GM13976 (cell line): ENCODE measurements at regions not wholly inside any gene's neighbourhood (a gene's known extent, or its start where the extent isn't known, plus 50 kb on each side); places are given as distances from the start of the nearest gene placed in this dataset.
"Not testable (repeated sequence)": the region's sequence is repeated elsewhere in the genome, so short reads cannot be mapped to it uniquely, and the experiment has no call there.

Experiments used
- DNase-seq: peaks from one replicate; pipeline ENCODE4 v3.0.0; 2012; ENCODE audit warnings: low spot score
- in situ Hi-C: fragments of 300-500 bp; cut with MboI; formaldehyde crosslinking; loops from one replicate; pipeline ENCODE4 v1.12.0; 2022; ENCODE audit warnings: low sequenced_read_pairs, mixed read lengths, inconsistent platforms; ENCODE audit not compliant: unreplicated experiment
- TF ChIP-seq, protein P1 (sequence below): IDR thresholded peaks from 2 replicates; pipeline ENCODE4 v1.5.1; 2012; ENCODE audit warnings: borderline replicate concordance, mild to moderate bottlenecking; ENCODE audit not compliant: insufficient read depth; ENCODE audit errors: extremely low read depth, missing control alignments, control extremely low read depth

- in situ Hi-C loops: no loop called here
- no peak for DNase-seq
- TF ChIP-seq, protein P1, sequence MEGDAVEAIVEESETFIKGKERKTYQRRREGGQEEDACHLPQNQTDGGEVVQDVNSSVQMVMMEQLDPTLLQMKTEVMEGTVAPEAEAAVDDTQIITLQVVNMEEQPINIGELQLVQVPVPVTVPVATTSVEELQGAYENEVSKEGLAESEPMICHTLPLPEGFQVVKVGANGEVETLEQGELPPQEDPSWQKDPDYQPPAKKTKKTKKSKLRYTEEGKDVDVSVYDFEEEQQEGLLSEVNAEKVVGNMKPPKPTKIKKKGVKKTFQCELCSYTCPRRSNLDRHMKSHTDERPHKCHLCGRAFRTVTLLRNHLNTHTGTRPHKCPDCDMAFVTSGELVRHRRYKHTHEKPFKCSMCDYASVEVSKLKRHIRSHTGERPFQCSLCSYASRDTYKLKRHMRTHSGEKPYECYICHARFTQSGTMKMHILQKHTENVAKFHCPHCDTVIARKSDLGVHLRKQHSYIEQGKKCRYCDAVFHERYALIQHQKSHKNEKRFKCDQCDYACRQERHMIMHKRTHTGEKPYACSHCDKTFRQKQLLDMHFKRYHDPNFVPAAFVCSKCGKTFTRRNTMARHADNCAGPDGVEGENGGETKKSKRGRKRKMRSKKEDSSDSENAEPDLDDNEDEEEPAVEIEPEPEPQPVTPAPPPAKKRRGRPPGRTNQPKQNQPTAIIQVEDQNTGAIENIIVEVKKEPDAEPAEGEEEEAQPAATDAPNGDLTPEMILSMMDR: no peak
Observed at GRCh38 chr6:133130863-133131262, 110.3 kb upstream of the EYA4 start.

DNA sequence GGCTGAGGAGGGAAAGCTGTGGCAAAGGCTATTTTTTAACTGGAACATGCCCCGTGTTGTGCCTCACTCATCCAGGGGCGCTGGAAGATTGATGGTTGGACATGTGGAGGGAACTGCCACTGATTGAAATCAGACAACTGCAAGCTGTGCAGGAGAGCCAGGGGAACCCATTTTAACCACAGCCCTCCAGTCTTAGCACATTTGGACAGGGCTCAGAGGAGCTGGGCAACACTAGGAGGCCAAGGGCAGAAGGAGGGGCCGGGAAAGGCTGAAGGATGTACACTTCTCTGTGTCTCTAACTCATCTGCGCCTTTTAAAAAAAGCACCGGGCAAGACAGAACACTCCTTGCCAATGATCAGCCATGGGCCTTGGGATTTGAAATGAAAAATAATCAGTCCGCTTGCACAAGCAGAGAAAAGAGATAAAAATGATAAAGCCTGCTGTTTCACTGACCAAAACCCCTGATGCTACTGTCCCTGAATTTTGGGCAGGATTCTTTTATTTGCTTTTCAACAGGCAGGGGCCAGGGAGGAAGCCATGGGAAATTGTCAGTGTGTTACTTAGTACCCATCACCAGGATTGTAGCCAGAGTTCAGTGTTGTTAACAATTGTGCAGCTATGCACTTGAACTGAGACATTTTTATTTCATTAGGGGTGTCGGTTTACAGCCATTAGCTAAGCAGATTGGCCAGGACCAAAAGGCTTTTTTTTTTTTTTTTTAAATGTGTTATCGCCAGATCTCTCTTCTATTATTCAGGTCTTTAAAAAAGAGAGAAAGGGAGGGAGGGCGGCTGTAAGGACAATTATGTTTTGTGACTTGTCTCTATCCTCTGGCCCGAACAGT, 109.3 kb upstream of the EYA4 start:
- no peak for DNase-seq
- in situ Hi-C loops: no loop called here
- TF ChIP-seq, protein P1: no peak

GRCh38 chr6:133132466-133132971, 108.6 kb upstream of the EYA4 start:
- in situ Hi-C loops: no loop called here
- TF ChIP-seq, protein P1: no peak
- DNase-seq: no peak

GRCh38 chr6:133136177-133136880, 104.8 kb upstream of the EYA4 start:
- no peak for DNase-seq
- TF ChIP-seq, protein P1: no peak
- in situ Hi-C loops: no loop called here

GRCh38 chr6:133147470-133148184, 93.5 kb upstream of the EYA4 start:
- DNase-seq, in situ Hi-C loops: not testable (repeated sequence)

DNA sequence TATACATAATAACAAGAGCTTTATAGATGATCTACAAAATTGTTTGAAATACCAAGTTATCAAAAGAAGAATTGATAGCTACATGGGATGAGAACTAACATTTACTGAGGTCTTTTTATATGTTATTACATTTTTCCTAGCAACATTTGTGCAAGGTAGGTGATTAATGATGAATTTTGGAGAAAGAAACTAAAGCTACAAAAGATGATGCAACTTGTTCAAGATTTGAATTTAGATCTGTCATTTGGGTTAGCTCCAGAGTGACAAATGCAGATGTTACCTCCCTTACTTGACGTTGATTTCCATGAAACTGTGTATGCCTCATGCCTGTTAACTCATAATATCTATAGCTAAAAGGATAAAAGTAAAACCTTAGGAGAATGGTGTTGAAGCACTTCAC, 84.5 kb upstream of the EYA4 start:
- in situ Hi-C loops: no loop called here
- no peak for DNase-seq
- TF ChIP-seq, protein P1: no peak

DNA sequence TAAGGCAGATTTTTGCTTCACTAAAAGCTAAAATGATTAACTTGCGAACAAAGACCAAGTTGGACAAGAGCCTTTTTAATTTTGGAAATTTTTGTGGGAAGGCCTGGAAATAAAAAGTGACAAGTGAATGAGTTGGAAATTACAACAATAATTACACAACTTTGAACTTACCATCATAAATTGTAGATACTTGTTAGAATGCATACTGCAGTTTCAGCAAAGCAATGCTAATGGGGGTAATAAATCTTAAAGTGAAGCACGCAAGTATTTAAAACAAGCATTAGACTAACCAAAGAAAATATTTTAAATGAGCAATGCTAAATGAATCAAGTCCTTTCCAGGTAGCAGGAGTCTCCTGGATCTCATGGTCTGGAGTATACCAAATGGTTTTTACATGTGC, 83.2 kb upstream of the EYA4 start:
- TF ChIP-seq, protein P1: no peak
- no peak for DNase-seq
- in situ Hi-C loops: no loop called here
